ENCODE measurements at regions not wholly inside any gene's neighbourhood (a gene's known extent, or its start where the extent isn't known, plus 50 kb on each side); places are given as distances from the start of the nearest gene placed in this dataset.

DNA sequence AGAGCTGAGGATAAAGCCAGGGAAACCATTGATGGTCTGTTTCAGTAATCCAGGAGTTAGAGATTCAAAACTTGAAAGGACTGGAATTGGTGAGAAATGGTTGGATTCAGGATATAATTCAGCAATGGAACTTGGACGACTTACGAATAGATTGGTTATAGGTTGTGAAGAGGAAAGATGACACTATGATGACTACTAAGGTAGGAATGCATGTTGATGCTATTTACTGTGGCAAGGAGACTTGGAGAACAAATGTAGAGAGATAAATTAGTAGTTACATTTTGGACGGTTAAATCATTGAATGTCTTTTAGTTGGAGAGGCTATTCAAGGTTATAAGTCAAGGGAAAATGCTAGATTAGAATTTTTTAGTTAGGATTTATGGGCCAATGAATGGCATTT lies 365.4 kb upstream of the TECRL start:
- H3K4me2 ChIP-seq (ENCODE audit: low read depth, low read length), result no peak overlapping the region
- H2BK15ac ChIP-seq (ENCODE audit: low read depth, low read length), result no peak overlapping the region
- CTCF ChIA-PET, result no interaction called here
- dilution Hi-C loops (cut with HindIII; ENCODE audit: low sequenced_read_pairs, unreplicated experiment) (no loop called here), in situ Hi-C loops (cut with MboI; ENCODE audit: low sequenced_read_pairs) (no loop called here), intact Hi-C loops (cut with micrococcal nuclease) (no loop called here)
- ATAC-seq (ENCODE audit: low read depth) (no peak), DNase-seq (no peak)
- no peak overlapping the region for H4K5ac ChIP-seq (ENCODE audit: low read depth, low read length)
- H4K20me1 ChIP-seq (ENCODE audit: insufficient read depth, low read length), result no peaks in the 10 kb centered on the region
- TF ChIP-seq MAZ (IDR thresholded peaks at IDR 0.05; ENCODE audit: borderline replicate concordance, low read depth, low read length) (no peak), BHLHE40 (IDR thresholded peaks at IDR 0.05; ENCODE audit: low read depth, low read length) (no peak), SMC3 (IDR thresholded peaks at IDR 0.05; ENCODE audit: low read depth, low read length) (no peak), RCOR1 (IDR thresholded peaks at IDR 0.05; ENCODE audit: insufficient replicate concordance, low read length) (no peak), CHD1 (IDR thresholded peaks at IDR 0.05; ENCODE audit: low read depth, low read length) (no peak), RAD21 (IDR thresholded peaks at IDR 0.05; ENCODE audit: low read length) (no peak), CEBPB (IDR thresholded peaks at IDR 0.05; ENCODE audit: low read depth, low read length) (no peak), MXI1 (IDR thresholded peaks at IDR 0.05; ENCODE audit: borderline replicate concordance, low read depth, low read length) (no peak), FOS (IDR thresholded peaks at IDR 0.05; ENCODE audit: low read depth, low read length) (no peak), NFE2L2 (IDR thresholded peaks at IDR 0.05; ENCODE audit: low read depth, low read length) (no peak), ELK1 (IDR thresholded peaks at IDR 0.05; ENCODE audit: borderline replicate concordance, low read depth, low read length) (no peak), MAFK (IDR thresholded peaks at IDR 0.05; ENCODE audit: low read depth, low read length) (no peak), POLR2A (IDR thresholded peaks at IDR 0.05; ENCODE audit: low read depth, low read length) (no peak), USF2 (IDR thresholded peaks at IDR 0.05; ENCODE audit: low read depth, low read length) (no peak)
- TF ChIP-seq, protein P1, sequence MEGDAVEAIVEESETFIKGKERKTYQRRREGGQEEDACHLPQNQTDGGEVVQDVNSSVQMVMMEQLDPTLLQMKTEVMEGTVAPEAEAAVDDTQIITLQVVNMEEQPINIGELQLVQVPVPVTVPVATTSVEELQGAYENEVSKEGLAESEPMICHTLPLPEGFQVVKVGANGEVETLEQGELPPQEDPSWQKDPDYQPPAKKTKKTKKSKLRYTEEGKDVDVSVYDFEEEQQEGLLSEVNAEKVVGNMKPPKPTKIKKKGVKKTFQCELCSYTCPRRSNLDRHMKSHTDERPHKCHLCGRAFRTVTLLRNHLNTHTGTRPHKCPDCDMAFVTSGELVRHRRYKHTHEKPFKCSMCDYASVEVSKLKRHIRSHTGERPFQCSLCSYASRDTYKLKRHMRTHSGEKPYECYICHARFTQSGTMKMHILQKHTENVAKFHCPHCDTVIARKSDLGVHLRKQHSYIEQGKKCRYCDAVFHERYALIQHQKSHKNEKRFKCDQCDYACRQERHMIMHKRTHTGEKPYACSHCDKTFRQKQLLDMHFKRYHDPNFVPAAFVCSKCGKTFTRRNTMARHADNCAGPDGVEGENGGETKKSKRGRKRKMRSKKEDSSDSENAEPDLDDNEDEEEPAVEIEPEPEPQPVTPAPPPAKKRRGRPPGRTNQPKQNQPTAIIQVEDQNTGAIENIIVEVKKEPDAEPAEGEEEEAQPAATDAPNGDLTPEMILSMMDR (conservative IDR thresholded peaks at IDR 0.05; ENCODE audit: low read depth, low read length), result no peak
- H3K18ac ChIP-seq (ENCODE audit: low read depth, low read length), result no peak overlapping the region
- no peaks in the 10 kb centered on the region for H3K36me3 ChIP-seq (ENCODE audit: control insufficient read depth, insufficient read depth, low read length)
- H2AK5ac ChIP-seq (ENCODE audit: low read depth, low read length), result no peak overlapping the region
- POLR2A ChIA-PET (ENCODE audit: unreplicated experiment), result no interaction called here
- 0 out of 2 replicates have a peak, but pooled peaks cover 1% of the 10 kb centered on the region for H3K9me3 ChIP-seq (ENCODE audit: control insufficient read depth, insufficient read depth, low read length)
- no peak overlapping the region for H2BK20ac ChIP-seq (ENCODE audit: low read depth, low read length)
- H3K9ac ChIP-seq (ENCODE audit: low read depth, low read length), result no peak overlapping the region
- H3K27ac ChIP-seq (ENCODE audit: insufficient read depth, low read length), result no peak overlapping the region
- no peak overlapping the region for H3K14ac ChIP-seq (replicated peaks; ENCODE audit: low read depth, low read length)
- H2AFZ ChIP-seq (replicated peaks; ENCODE audit: low read length, poor library complexity), result no peak overlapping the region
- no peak overlapping the region for H4K8ac ChIP-seq (ENCODE audit: low read depth in 2 of 2, low read length in 2 of 2)
- no peak overlapping the region for H3K56ac ChIP-seq (ENCODE audit: extremely low read depth, insufficient read depth, low read length)
- 62% methylated on average over 1 of the region's 3 CpGs; no CpG with 5 or more reads in 1 of the 2 experiments for WGBS, 2 experiments (ENCODE audit: extremely low coverage in 2 of 2, insufficient read length in 1 of 2)
- H2BK120ac ChIP-seq (ENCODE audit: low read depth, low read length), result no peak overlapping the region
- no peak overlapping the region for H3K23ac ChIP-seq (ENCODE audit: low read depth, low read length)
- no peaks in the 10 kb centered on the region for H3K4me1 ChIP-seq (ENCODE audit: control insufficient read depth, insufficient read depth, low read length)
- BruUV-seq (replicated peaks), result no TSS peak
- no peak overlapping the region for H3K4ac ChIP-seq (ENCODE audit: low read depth, low read length)
- no peaks in the 10 kb centered on the region for H3K27me3 ChIP-seq (ENCODE audit: control insufficient read depth, insufficient read depth, low read length)
- no peak overlapping the region for H2AK9ac ChIP-seq (replicated peaks; ENCODE audit: low read depth, low read length, poor library complexity)
- H4K91ac ChIP-seq (ENCODE audit: insufficient read depth, low read depth, low read length), result no peak overlapping the region
- H3K79me1 ChIP-seq (ENCODE audit: low read depth in 1 of 2, low read length in 2 of 2), result no peaks in the 10 kb centered on the region
- H3K4me3 ChIP-seq (ENCODE audit: insufficient read depth, low read depth, low read length), result no peak overlapping the region
- H3K9me1 ChIP-seq (ENCODE audit: insufficient read depth, low read length), result no peaks in the 10 kb centered on the region
- H2BK5ac ChIP-seq (ENCODE audit: low read depth, low read length, poor library complexity, severe bottlenecking), result no peak overlapping the region

Measured in IMR-90 (cell line).